HG03520 (cell line): ENCODE measurements at regions not wholly inside any gene's neighbourhood (a gene's known extent, or its start where the extent isn't known, plus 50 kb on each side); places are given as distances from the start of the nearest gene placed in this dataset.
"Not testable (repeated sequence)": the region's sequence is repeated elsewhere in the genome, so short reads cannot be mapped to it uniquely, and the experiment has no call there.

Experiments
- ATAC-seq: cut with Tn5 transposase; IDR thresholded peaks from one replicate; pipeline ENCODE4 v1.9.1; 2021; ENCODE audit warnings: mild to moderate bottlenecking, moderate library complexity; ENCODE audit not compliant: unreplicated experiment

GRCh38 chr4:66482186-66482585 is 811.9 kb upstream of the EPHA5 start:
- ATAC-seq, result no peak

DNA sequence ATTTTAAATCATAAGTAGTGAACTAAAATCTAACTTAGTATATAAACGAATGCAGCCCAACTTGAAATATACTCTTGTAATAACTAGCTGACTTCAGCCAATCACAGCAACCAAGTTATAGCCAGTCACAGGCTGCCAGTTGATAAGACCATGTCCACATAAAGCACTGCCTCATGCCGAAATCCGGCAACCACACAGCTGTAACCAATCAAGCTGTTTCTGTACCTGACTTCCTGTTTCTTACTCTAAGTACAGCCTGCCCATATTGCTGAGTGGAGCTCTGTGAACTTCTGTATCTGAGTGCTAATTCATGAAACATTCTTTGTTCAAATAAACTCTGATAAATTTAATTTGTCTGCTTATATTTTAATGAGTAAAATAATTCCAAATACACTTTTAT is 805.3 kb upstream of the EPHA5 start:
- no peak for ATAC-seq

- ATAC-seq, result no peak
Measured at GRCh38 chr4:66465111-66465510, 794.8 kb upstream of the EPHA5 start.

DNA sequence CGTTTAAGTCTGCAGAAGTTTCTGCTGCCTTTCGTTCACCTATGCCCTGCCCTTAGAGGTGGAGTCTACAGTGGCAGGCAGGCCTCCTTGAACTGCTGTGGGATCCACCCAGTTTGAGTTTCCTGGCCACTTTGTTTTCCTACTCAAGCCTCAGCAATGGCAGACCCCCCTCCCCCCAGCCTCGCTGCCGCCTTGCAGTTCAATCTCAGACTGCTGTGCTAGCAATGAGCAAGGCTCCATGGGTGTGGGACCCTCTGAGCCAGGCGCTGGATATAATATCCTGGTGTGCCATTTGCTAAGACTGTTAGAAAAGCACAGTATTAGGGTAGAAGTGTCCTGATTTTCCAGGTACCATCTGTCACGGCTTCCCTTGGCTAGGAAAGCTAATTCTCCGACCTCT is 792.6 kb upstream of the EPHA5 start:
- ATAC-seq, result not testable (repeated sequence)

DNA sequence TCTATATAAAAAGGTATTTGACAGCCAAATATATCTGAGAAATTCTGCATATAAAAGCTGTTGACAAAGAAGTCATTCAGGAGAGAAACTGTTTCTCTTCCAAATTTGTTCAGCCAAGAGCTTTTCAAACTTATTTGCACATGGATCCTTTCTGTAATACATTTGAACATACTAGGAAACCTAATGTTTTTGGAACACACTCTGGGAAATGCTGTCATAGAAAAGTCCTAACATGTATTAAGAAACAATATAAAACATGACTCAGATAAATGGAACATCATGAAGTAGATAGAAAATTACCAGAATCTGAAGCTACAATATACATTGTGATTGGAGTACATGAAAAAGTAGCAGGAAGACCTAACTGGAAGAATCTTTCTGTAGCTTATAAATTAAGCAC is 781.5 kb upstream of the EPHA5 start:
- no peak for ATAC-seq

GRCh38 chr4:66443008-66443407 is 772.7 kb upstream of the EPHA5 start:
- no peak for ATAC-seq

DNA sequence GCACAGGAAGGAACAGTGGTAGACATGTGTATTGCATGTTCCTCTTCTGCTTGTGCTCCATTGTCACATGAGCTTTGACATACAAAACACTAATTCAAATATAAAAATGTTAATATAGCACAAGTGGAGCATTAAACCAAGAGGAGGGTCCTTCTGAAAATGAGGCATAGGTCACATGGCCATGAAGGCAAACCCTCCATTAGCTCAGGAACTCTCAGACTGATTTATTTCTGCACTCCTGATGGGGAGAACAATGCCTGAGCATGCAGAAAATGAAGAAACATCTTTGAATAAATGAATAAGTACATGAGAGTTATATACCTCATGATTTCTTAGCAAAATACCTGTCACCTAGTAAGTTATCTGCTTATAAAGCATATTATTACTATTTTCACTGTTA is 769.2 kb upstream of the EPHA5 start:
- ATAC-seq, result no peak

DNA sequence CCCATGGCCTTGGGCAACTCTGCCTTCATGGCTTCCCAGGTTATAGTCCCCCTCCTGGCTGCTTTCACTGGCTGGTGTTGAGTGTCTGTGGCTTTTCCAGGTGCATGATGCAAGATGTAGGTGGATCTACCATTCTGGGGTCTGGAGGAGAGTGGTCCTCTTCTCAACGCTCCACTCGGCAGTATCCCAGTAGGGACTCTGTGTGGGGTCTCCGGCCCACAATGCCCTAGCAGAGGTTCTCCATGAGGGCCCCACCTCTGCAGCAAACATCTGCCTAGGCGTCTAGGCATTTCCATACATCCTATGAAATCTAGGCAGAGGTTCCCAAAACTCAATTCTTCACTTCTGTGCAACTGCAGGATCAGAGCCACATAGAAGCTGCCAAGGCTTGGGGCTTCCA is 763.4 kb upstream of the EPHA5 start:
- no peak for ATAC-seq

DNA sequence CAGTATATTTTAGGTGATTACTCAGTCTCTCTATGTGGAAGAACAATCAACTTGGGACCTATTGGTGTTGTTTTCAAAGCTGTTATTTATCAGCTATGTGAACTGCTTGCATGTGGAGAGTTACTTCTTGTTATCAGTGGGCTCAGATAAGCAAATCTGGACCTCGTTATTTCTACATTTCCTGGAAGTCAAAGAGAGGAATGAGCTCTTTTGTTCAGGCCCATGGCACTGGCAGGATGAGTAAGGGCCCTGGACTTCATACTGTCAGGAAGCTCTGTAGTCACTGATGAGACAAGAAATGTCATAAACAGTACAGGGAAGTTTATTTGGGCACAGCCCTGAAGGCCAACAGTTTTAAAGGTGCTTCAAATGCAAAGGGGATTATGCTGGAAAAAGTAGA is 760.6 kb upstream of the EPHA5 start:
- no peak for ATAC-seq

- ATAC-seq, result no peak
Measured at GRCh38 chr4:66429276-66429675, 759.0 kb upstream of the EPHA5 start.

DNA sequence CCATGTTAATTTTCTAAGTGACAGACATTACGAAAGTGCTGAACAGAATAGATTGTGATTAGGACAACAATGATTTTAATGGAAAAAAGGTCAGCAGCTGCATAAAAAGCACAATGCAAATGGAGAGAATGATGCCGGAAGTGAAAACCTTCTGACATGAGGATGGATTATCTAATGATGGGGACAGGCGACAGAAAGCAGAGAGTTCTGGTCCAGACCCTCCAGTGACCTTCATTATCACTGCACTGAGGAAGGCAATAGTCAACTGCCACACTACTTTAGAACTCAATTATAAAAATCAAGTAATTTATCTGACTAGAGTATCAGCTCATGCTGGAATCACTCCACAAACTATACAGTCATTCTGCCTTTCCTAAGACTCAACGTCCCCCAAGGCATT is 746.1 kb upstream of the EPHA5 start:
- no peak for ATAC-seq

GRCh38 chr4:66404141-66404540 is 733.9 kb upstream of the EPHA5 start:
- ATAC-seq, result no peak

DNA sequence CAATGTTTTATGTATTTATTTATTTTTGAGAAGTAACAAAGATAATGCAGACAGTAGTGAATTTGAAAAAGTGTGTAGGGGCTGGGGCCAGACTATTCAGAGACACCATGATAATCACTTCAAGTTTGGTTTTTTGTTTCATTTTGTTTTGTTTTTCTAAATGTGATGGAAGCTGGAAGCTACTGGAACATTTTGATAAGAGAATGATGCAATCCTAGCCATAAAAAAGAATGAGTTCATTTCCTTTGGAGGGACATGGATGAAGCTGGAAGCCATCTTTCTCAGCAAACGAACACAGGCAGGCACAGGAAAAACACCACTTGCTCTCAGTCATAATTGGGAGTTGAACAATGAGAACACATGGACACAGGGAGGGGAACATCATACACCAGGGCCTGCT is 706.6 kb upstream of the EPHA5 start:
- no peak for ATAC-seq

DNA sequence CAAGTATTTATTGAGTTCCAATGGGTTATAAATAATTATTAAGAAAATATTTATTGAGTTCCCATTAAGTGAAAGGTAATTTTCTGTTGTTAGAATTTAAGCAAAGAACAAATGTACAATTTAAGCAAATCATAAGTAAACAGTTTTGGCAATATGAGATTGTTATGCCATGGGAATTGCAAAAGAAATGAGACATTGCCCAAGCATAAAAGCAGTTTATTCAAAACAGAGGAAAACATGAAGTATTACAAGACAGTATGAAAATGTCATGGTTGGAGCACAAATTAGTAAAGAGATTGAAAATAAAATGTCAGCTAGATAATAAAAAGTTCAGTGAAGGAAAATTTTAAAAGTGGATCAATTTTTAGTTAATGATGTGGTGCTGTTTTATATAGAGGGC is 706.1 kb upstream of the EPHA5 start:
- ATAC-seq, result no peak

DNA sequence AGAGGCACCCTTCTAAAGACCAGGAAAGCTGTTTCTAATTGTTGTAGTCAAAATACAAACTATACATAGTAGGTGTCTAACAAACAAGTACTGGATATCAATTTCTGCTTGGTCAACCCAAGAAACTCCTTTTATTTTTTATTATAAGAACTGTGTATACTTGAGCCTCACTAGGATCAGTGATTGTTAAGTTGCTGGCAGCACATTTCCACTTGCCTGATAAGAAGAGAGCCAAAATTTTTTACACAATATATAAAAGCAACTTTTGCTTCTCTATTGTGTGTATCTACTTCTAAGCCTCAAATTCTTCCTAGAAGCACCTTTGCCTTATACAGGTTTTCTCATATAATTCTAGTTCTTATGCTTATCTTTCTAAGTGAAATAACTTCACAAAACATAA is 703.0 kb upstream of the EPHA5 start:
- ATAC-seq, result no peak

GRCh38 chr4:66372706-66373105 is 702.4 kb upstream of the EPHA5 start:
- no peak for ATAC-seq

GRCh38 chr4:66367043-66367660 is 696.9 kb upstream of the EPHA5 start:
- no peak for ATAC-seq

GRCh38 chr4:66360395-66360794 is 690.1 kb upstream of the EPHA5 start:
- ATAC-seq, result not testable (repeated sequence)

DNA sequence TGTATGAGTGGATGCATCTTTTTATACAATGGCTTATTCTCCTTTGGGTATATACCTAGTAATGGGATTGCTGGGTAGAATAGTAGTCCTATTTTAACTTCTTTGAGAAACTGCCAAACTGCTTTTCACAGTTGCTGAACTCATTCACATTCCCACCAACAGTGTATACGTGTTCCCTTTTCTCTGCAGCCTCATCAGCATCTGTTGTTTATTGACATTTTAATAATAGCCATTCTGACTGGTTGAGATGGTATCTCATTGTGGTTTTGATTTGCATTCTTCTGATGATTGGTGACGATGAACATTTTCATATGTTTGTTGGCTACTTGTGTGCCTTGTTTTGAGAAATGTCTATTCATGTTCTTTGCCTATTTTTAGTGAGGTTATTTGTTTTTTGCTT is 687.0 kb upstream of the EPHA5 start:
- no peak for ATAC-seq

DNA sequence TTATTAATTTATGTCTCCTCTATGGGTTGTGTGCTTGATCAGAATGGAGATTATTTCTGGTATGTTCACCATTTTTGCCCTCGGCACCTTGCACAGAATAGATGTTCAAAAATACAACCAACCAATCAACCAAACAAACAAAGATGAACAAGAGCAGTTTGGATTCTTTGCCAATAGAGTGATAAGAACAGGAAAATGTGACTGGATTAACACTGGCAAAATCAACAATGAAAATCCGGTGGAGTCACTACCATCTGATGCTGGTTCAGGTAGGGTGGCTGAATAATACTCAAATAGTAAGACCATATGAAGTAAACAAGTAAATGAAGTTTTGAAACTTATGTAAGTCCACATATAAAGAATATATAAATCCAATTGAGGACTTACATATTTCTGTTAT is 685.0 kb upstream of the EPHA5 start:
- ATAC-seq, result no peak

DNA sequence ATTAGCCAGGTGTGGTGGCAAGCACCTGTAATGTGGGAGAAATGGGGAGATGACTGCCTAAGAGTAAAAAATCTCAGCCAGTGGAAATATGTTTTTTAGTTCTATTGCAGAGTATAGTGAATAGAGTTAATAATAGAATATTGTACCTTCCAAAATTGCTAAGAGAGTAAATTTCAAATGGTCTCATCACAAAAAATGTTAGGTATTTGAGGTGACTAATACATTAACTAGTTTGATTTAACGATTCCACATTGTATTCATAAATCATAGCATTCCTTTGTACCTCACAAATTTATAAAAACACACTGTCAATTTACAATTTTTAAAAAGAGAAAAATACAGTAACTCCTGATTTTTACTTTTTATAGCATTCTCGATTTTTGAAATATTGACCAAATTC is 681.5 kb upstream of the EPHA5 start:
- ATAC-seq, result no peak

DNA sequence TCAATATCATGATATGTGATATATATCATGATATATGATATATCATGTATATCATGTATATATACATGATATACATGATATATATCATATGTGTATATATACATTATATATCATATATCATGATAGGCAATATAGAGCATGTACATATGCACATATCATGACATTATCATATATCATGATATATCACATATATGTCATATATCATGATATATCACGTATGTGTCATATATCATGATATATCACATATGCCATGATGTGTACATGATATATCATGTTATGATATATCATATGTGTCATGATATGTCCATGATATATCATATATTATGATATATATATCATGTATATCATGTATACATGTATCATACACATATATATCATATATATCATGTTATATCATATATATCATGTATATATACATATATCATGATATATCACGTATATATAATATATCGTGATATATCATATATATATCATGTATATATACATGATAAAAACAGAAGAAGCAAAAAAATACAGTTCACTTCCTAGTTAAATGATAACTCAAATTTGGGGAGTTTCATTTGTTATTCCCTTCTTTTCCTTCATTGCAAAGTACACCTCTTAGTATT is 670.1 kb upstream of the EPHA5 start:
- no peak for ATAC-seq

GRCh38 chr4:66339007-66339406 is 668.7 kb upstream of the EPHA5 start:
- no peak for ATAC-seq
